Retinal pigment epithelial cell (primary cell): ENCODE measurements at regions not wholly inside any gene's neighbourhood (a gene's known extent, or its start where the extent isn't known, plus 50 kb on each side); places are given as distances from the start of the nearest gene placed in this dataset.
"Not testable (repeated sequence)": the region's sequence is repeated elsewhere in the genome, so short reads cannot be mapped to it uniquely, and the experiment has no call there.

Source experiments
- DNase-seq: peaks from one replicate; pipeline ENCODE4 v3.0.0-alpha.2; 2010; ENCODE audit warnings: low read depth
- H3K4me3 ChIP-seq: 2 replicates; pipeline ENCODE4 v1.5.1; 2011; ENCODE audit warnings: mild to moderate bottlenecking, low read length, control low read depth, moderate library complexity
- TF ChIP-seq, protein P1 (sequence below): conservative IDR thresholded peaks from 2 replicates; pipeline ENCODE4 v1.5.1; 2011; ENCODE audit warnings: low read depth, low read length, control low read depth, inconsistent platforms

DNA sequence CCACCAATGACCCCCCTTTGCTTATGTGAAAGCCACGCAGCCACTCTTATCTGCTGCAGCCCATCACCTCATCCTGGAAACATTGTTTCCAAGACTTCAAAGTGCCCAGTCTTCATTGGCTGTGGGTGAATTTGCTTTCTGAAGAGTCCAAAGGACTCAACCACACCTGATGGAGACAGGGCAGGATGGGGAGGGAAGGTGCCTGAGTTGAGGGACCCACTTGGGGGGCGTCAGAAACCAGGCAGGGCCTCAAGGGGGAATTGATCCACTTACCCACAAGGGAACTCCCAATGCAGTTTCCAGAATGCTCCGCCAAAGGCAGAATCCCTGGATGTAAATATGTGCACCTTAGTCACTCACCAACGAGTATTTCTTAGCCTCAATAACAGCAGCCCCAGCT, 147.9 kb upstream of the ATP2B2 start:
- TF ChIP-seq, protein P1, sequence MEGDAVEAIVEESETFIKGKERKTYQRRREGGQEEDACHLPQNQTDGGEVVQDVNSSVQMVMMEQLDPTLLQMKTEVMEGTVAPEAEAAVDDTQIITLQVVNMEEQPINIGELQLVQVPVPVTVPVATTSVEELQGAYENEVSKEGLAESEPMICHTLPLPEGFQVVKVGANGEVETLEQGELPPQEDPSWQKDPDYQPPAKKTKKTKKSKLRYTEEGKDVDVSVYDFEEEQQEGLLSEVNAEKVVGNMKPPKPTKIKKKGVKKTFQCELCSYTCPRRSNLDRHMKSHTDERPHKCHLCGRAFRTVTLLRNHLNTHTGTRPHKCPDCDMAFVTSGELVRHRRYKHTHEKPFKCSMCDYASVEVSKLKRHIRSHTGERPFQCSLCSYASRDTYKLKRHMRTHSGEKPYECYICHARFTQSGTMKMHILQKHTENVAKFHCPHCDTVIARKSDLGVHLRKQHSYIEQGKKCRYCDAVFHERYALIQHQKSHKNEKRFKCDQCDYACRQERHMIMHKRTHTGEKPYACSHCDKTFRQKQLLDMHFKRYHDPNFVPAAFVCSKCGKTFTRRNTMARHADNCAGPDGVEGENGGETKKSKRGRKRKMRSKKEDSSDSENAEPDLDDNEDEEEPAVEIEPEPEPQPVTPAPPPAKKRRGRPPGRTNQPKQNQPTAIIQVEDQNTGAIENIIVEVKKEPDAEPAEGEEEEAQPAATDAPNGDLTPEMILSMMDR, result no peak
- no peak for DNase-seq

DNA sequence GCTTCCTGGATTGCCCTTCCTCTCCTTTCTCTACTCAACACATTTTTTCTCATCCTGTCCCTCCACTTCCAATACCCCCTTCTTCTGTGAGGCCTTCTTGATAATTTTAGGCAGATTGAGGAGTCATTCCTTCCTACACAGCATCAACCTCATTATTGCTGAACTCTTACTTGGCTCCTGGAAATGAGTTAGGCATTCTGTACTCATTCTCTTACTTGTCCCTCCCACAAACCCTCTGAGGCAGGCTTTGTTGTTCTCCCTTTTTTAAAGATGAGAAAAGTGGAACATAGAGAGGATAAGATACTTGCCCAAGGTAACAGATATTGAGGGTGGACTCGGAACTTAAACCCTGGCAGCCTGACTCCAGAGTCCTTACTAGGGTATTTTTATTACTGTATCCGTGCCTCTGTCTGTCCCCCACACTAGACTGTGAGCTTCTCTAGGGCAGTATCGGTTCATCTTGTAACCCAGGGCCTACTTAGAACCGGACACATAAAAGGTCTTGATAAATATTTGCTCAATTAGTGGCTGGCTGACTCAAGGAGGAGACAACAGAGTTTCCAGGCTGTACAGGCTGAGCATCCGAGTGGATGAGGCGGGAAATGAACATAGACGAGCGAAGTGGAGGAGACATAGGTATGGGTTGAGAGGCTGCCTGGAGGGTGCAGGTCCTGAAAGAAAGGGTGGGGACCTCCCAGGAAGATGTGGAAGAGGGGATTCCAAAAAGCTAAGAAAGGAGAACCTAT, 148.7 kb upstream of the ATP2B2 start:
- TF ChIP-seq, protein P1, result no peak
- DNase-seq, result no peak
- H3K4me3 ChIP-seq, result no peak overlapping the region

More for the DNA sequence above, 147.9 kb upstream of the ATP2B2 start:
- no peak overlapping the region for H3K4me3 ChIP-seq

DNA sequence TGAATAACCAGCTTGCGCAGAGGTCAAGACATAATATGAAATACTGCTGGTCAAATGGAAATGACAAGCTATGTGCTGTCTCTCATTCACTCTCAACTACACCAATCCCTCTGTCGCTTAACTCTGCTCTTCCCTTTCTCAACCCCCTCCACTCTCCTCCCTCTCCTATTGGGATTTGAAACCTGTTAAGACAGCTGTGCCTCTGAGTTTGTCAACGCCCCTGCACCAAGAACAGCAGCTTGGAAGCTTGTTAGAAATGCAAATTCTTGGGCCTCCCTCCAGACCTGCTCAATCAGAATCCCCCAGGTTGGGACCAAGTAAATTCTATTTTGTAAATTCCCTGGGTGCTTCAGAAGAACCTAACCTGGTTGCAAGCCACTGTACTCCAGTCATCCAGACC, 149.7 kb upstream of the ATP2B2 start:
- H3K4me3 ChIP-seq, result no peak overlapping the region
- no peak for DNase-seq
- TF ChIP-seq, protein P1, result no peak

DNA sequence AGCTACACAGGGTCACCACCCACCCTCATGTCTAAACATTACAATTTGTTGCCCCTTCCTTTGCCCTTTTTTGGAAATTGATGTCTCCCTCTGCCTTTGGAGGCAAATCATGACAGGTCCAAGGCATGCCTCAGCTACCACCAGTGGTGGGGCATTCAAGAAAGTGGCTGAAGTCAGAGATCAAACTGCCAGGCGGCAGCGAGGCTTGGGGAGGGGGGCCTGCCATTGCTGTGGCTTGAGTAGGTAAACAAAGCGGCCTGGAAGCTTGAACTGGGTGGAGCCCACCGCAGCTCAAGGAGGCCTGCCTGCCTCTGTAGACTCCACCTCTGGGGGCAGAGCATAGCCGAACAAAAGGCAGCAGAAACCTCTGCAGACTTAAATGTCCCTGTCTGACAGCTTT, 152.0 kb upstream of the ATP2B2 start:
- not testable (repeated sequence) for H3K4me3 ChIP-seq, DNase-seq

DNA sequence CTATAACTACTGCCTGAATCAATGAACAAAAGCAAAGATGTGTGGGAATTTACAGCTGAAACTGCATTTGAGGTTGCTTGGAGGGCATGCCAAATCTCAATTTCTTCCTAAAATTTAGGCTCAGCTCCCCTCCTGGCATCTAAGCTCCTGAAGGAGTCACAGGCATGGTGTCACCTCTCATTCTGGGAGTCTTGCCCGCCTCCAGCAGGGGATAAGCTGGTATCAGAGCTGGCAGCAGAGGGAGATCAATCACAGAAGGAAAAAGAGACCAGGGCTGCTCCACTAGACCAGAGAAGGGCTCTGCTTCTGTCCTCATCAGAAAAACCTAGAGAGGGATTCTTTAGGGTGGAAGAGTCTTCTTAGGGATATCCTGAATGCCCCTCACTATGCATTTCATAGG, 150.4 kb upstream of the SLC6A11 start:
- DNase-seq, result no peak
- TF ChIP-seq, protein P1, result no peak
- H3K4me3 ChIP-seq, result no peak overlapping the region

DNA sequence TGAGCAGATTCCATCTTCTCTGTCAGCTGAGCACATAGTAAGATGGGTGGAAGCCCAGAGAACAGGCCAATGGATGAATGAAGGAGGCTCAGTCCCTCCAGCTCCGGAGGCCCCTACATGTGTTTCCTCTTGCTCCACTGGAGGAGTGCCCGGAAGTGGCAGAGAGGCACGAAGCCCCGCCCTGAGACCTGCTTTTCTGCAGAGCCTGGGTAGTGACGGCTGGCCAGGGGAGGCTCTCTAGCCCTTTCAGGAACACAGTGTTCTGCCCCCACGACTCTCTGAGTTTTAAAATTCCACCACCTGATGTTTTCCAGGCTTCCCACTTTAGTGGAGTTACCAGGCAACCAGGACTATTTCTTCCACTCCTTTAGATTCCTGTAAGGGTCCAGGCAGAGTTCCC, 149.4 kb upstream of the SLC6A11 start:
- no peak for DNase-seq
- no peak overlapping the region for H3K4me3 ChIP-seq
- TF ChIP-seq, protein P1, result no peak

DNA sequence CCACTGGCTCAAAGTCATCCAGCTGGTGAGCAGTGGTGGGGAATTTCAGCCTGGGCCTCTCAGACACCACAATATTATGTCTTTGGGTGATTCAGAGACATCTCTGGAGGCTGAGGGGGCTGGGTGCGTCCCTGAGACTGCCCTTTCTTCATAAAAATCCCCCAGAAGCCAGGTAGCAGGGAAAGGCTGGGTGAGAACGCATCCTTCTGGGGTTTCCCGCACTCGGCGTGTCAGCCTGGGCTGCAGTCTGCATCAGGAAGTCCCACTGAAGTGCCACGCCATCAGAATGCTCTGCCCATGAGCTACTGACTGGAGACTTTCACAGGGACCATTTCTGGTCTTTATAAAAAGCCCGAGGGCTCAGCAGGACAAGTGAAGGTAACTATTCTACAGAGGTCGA, 148.8 kb upstream of the SLC6A11 start:
- H3K4me3 ChIP-seq, result no peak overlapping the region
- DNase-seq, result no peak
- TF ChIP-seq, protein P1, result no peak
